Right hindlimb (tissue), 1 donor: ENCODE measurements at regions not wholly inside any gene's neighbourhood (a gene's known extent, or its start where the extent isn't known, plus 50 kb on each side); places are given as distances from the start of the nearest gene placed in this dataset.

Experiments
- DNase-seq: peaks from one replicate; pipeline ENCODE4 v3.0.0-alpha.2; 2018

GRCh38 chr11:95508219-95508890 lies 277.4 kb upstream of the SESN3 start:
- no peak for DNase-seq

- no peak for DNase-seq
Observed at GRCh38 chr11:95507794-95508193, 276.8 kb upstream of the SESN3 start.

GRCh38 chr11:95506777-95507176 lies 275.8 kb upstream of the SESN3 start:
- DNase-seq = no peak

- no peak for DNase-seq
Observed at GRCh38 chr11:95505927-95506426, 275.0 kb upstream of the SESN3 start.

GRCh38 chr11:95503047-95503446 lies 272.0 kb upstream of the SESN3 start:
- peak; percentile 54 for DNase-seq

GRCh38 chr11:95502522-95502921 lies 271.5 kb upstream of the SESN3 start:
- no peak for DNase-seq

- DNase-seq = peak; percentile 33
Observed at GRCh38 chr11:95501761-95502266, 270.8 kb upstream of the SESN3 start.

GRCh38 chr11:95500466-95500865 lies 269.5 kb upstream of the SESN3 start:
- no peak for DNase-seq

GRCh38 chr11:95499516-95500135 lies 268.6 kb upstream of the SESN3 start:
- DNase-seq = no peak

- DNase-seq = no peak
Observed at GRCh38 chr11:95498722-95499425, 267.9 kb upstream of the SESN3 start.

GRCh38 chr11:95496901-95497300 lies 265.9 kb upstream of the SESN3 start:
- no peak for DNase-seq

- no peak for DNase-seq
Observed at GRCh38 chr11:95495706-95496105, 264.7 kb upstream of the SESN3 start.

- DNase-seq = no peak
Observed at GRCh38 chr11:95494856-95495255, 263.9 kb upstream of the SESN3 start.

GRCh38 chr11:95494167-95494566 lies 263.2 kb upstream of the SESN3 start:
- no peak for DNase-seq

- DNase-seq = no peak
Observed at GRCh38 chr11:95490625-95491024, 259.6 kb upstream of the SESN3 start.

GRCh38 chr11:95487938-95488337 lies 256.9 kb upstream of the SESN3 start:
- no peak for DNase-seq

- DNase-seq = no peak
Observed at GRCh38 chr11:95487391-95487790, 256.4 kb upstream of the SESN3 start.

- no peak for DNase-seq
Observed at GRCh38 chr11:95486979-95487378, 256.0 kb upstream of the SESN3 start.

GRCh38 chr11:95486466-95486865 lies 255.5 kb upstream of the SESN3 start:
- DNase-seq = no peak

- DNase-seq = no peak
Observed at GRCh38 chr11:95485115-95485900, 254.3 kb upstream of the SESN3 start.

GRCh38 chr11:95483339-95483738 lies 252.3 kb upstream of the SESN3 start:
- DNase-seq = no peak

- DNase-seq = no peak
Observed at GRCh38 chr11:95478003-95478402, 247.0 kb upstream of the SESN3 start.

- DNase-seq = no peak
Observed at GRCh38 chr11:95469258-95469657, 238.3 kb upstream of the SESN3 start.
